Endothelial cell of umbilical vein (primary cell): ENCODE measurements at regions not wholly inside any gene's neighbourhood (a gene's known extent, or its start where the extent isn't known, plus 50 kb on each side); places are given as distances from the start of the nearest gene placed in this dataset.

ENCODE experiments used
- BruUV-seq: library from RNA; stranded (reverse); fragments of 400-500 nt; replicated peaks from 2 replicates; lab custom pipeline; 2021; lab: Mats Ljungman, UMichigan
- CTCF ChIA-PET: fragments of 300-600, 350-600 bp; sonication (Branson Sonifier 250); formaldehyde crosslinking; loops from one replicate; lab custom pipeline; 2021; ENCODE audit warnings: antibody characterized with exemption, inconsistent platforms; lab: Charles Lee
- POLR2A ChIA-PET: fragments of 300-600, 350-600 bp; sonication (Branson Sonifier 250); formaldehyde crosslinking; loops from one replicate; lab custom pipeline; 2021; ENCODE audit warnings: antibody characterized with exemption, inconsistent platforms; lab: Charles Lee
- DNase-seq: peaks from one replicate; pipeline ENCODE4 v3.0.0-alpha.2; 2011; ENCODE audit warnings: low read depth, low spot score
- FAIRE-seq: peaks from 2 replicates; lab custom pipeline; 2011; peaks lifted over from hg19 to GRCh38; lab: Jason Lieb, UNC
- H2AFZ ChIP-seq: 2 replicates; pipeline ENCODE4 v1.6.0; 2012; ENCODE audit warnings: low read depth, low read length, control low read depth, inconsistent platforms
- H3K27ac ChIP-seq: 2 replicates; pipeline ENCODE4 v1.5.1; 2011; ENCODE audit warnings: low read depth, mild to moderate bottlenecking, control low read depth, low read length, moderate library complexity; ENCODE audit not compliant: insufficient read depth
- H3K27me3 ChIP-seq, 2 experiments: 2 replicates each; pipeline versions ENCODE4 v1.6.0 to v1.6.1; 2011; ENCODE audit warnings: low read length in 2 of 2, mixed read lengths in 1 of 2; ENCODE audit not compliant: control insufficient read depth in 2 of 2, insufficient read depth in 2 of 2
- H3K36me3 ChIP-seq, 2 experiments: 2 replicates in 1 of 2; 3 replicates in 1 of 2; pipeline ENCODE4 v1.5.1; 2011; ENCODE audit warnings: low read length in 2 of 2, mild to moderate bottlenecking in 1 of 2, moderate library complexity in 1 of 2; ENCODE audit not compliant: control insufficient read depth in 2 of 2, insufficient read depth in 2 of 2; ENCODE audit errors: extremely low read depth in 1 of 2
- H3K4me1 ChIP-seq: 3 replicates; pipeline ENCODE4 v1.5.1; 2011; ENCODE audit warnings: mild to moderate bottlenecking, low read length; ENCODE audit not compliant: control insufficient read depth, insufficient read depth; ENCODE audit errors: extremely low read depth
- H3K4me2 ChIP-seq: 2 replicates; pipeline ENCODE4 v1.6.1; 2011; ENCODE audit warnings: low read length, control low read depth, mixed read lengths; ENCODE audit not compliant: insufficient read depth
- H3K4me3 ChIP-seq, 3 experiments: fragments of 200-600 bp in 1 of 3; sonication (generic), shearing (Covaris generic) in 1 of 3; replicated peaks in 1 of 3; 2 replicates each; pipeline ENCODE4 v1.5.1; 2011 to 2016; ENCODE audit warnings: control low read depth in 3 of 3, low read length in 3 of 3, mild to moderate bottlenecking in 2 of 3, inconsistent platforms in 1 of 3, low read depth in 1 of 3, moderate library complexity in 1 of 3; ENCODE audit not compliant: insufficient read depth in 1 of 3
- H3K79me2 ChIP-seq: 2 replicates; pipeline ENCODE4 v1.6.0; 2012; ENCODE audit warnings: low read length, inconsistent platforms; ENCODE audit not compliant: control insufficient read depth, insufficient read depth
- H3K9ac ChIP-seq: replicated peaks from 2 replicates; pipeline ENCODE3; 2011; ENCODE audit warnings: low read length, control low read depth; ENCODE audit not compliant: insufficient read depth; ENCODE audit errors: extremely low read depth
- H3K9me1 ChIP-seq: replicated peaks from 3 replicates; pipeline ENCODE4 v1.6.0; 2011; ENCODE audit warnings: mild to moderate bottlenecking, low read length; ENCODE audit not compliant: control insufficient read depth, insufficient read depth; ENCODE audit errors: extremely low read depth
- H3K9me3 ChIP-seq: replicated peaks from 2 replicates; pipeline ENCODE4 v1.5.1; 2012; ENCODE audit warnings: low read length, inconsistent platforms; ENCODE audit not compliant: control insufficient read depth, insufficient read depth
- H4K20me1 ChIP-seq: replicated peaks from 2 replicates; pipeline ENCODE3; 2011; ENCODE audit warnings: mild to moderate bottlenecking, low read length; ENCODE audit not compliant: control insufficient read depth, insufficient read depth; ENCODE audit errors: extremely low read depth
- EZH2 ChIP-seq: IDR thresholded peaks from 2 replicates; pipeline ENCODE4 v1.6.1; 2012; ENCODE audit warnings: borderline replicate concordance, low read depth, mild to moderate bottlenecking, moderate library complexity, low read length, inconsistent platforms; ENCODE audit not compliant: severe bottlenecking
- FOS ChIP-seq: IDR thresholded peaks from 2 replicates; pipeline ENCODE4 v1.6.1; 2011; ENCODE audit warnings: mild to moderate bottlenecking, low read length, moderate library complexity, borderline replicate concordance; ENCODE audit not compliant: insufficient read depth
- GATA2 ChIP-seq: IDR thresholded peaks from 2 replicates; pipeline ENCODE4 v1.7.0; 2011; ENCODE audit warnings: low read depth, mild to moderate bottlenecking, moderate library complexity, mixed read lengths, low read length; ENCODE audit not compliant: insufficient read length, insufficient read depth
- JUN ChIP-seq: IDR thresholded peaks from 2 replicates; pipeline ENCODE4 v1.6.1; 2011; ENCODE audit warnings: borderline replicate concordance, low read depth; ENCODE audit not compliant: insufficient read length, insufficient read depth
- MYC ChIP-seq: IDR thresholded peaks from one replicate; pipeline ENCODE4 v1.6.1; 2011; ENCODE audit warnings: mild to moderate bottlenecking, low read depth, low read length
- POLR2A ChIP-seq: IDR thresholded peaks from 2 replicates; pipeline ENCODE4 v1.6.1; 2012; ENCODE audit warnings: low read depth, mild to moderate bottlenecking, control low read depth, low read length
- POLR2AphosphoS5 ChIP-seq: IDR thresholded peaks from 2 replicates; pipeline ENCODE4 v1.6.1; 2012; ENCODE audit warnings: low read depth, mild to moderate bottlenecking, control low read depth, low read length, moderate library complexity; ENCODE audit not compliant: insufficient read depth
- dilution Hi-C: fragments of 300-500 bp; cut with MboI; formaldehyde crosslinking; loops from one replicate; pipeline ENCODE4 v1.15.0; 2019; ENCODE audit warnings: low sequenced_read_pairs; ENCODE audit not compliant: extremely low pct_ligation_motif_present
- intact Hi-C: fragments of 100-400 bp; cut with micrococcal nuclease; formaldehyde crosslinking; loops from one replicate; pipeline ENCODE4 v1.10.0; 2022
- TF ChIP-seq, protein P1 (sequence below): IDR thresholded peaks from 2 replicates; pipeline ENCODE4 v1.6.1; 2011; ENCODE audit not compliant: insufficient read depth, insufficient read length
- TF ChIP-seq, protein P2 (sequence below), 2 donors: IDR thresholded peaks; 1 replicate in 1 of 2; 2 replicates in 1 of 2; pipeline ENCODE4 v1.5.1; 2011; ENCODE audit warnings: low read length in 2 of 2, mild to moderate bottlenecking in 2 of 2, moderate library complexity in 2 of 2, control low read depth in 1 of 2, inconsistent platforms in 1 of 2, low read depth in 1 of 2; ENCODE audit not compliant: insufficient read depth in 1 of 2; ENCODE audit errors: extremely low read depth in 1 of 2

DNA sequence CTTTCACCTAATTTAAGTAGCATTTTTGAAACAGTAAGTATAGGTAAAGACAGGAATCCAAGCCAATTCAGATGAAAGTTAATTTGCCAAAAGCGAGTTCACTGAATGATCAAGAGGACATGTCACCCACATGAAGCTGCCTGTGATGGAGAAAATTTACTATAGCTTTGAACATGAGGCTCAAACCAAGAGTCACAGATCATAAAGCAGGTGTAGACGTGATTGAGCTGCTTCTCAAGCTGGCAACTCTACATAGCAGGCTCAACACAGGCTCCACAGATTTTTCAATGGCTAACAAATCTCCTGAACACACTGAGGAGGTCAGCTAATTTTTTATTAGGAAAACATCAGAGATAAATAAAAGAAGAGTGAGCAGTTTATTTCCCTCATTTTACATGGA lies 173.7 kb downstream of the FAM114A2 start:
- no TSS peak for BruUV-seq
- Histone ChIP-seq H3K4me1 (no peaks in the 10 kb centered on the region), H3K79me2 (no peaks in the 10 kb centered on the region), H2AFZ (no peak overlapping the region), H3K27ac (no peak overlapping the region), H3K9ac (no peak overlapping the region), H4K20me1 (no peaks in the 10 kb centered on the region), H3K9me1 (no peaks in the 10 kb centered on the region), H3K4me3 (no peak overlapping the region), H3K4me2 (no peak overlapping the region), H3K36me3 (no peaks in the 10 kb centered on the region), H3K27me3 (no peaks in the 10 kb centered on the region), H3K9me3 (peaks cover 2% of the 10 kb centered on the region)
- ChIA-PET POLR2A (no interaction called here), CTCF (no interaction called here)
- intact Hi-C loops (no loop called here), dilution Hi-C loops (no loop called here)
- DNase-seq: no peak
- no peak for TF ChIP-seq EZH2
- no peak for TF ChIP-seq MYC
- TF ChIP-seq, protein P1, sequence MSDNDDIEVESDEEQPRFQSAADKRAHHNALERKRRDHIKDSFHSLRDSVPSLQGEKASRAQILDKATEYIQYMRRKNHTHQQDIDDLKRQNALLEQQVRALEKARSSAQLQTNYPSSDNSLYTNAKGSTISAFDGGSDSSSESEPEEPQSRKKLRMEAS: no peak
- TF ChIP-seq, protein P2, sequence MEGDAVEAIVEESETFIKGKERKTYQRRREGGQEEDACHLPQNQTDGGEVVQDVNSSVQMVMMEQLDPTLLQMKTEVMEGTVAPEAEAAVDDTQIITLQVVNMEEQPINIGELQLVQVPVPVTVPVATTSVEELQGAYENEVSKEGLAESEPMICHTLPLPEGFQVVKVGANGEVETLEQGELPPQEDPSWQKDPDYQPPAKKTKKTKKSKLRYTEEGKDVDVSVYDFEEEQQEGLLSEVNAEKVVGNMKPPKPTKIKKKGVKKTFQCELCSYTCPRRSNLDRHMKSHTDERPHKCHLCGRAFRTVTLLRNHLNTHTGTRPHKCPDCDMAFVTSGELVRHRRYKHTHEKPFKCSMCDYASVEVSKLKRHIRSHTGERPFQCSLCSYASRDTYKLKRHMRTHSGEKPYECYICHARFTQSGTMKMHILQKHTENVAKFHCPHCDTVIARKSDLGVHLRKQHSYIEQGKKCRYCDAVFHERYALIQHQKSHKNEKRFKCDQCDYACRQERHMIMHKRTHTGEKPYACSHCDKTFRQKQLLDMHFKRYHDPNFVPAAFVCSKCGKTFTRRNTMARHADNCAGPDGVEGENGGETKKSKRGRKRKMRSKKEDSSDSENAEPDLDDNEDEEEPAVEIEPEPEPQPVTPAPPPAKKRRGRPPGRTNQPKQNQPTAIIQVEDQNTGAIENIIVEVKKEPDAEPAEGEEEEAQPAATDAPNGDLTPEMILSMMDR (IDR thresholded peaks at IDR 0.05; ENCODE audit: extremely low read depth in 1 of 2, insufficient read depth in 1 of 2, low read depth in 1 of 2, low read length in 2 of 2): no peak
- no peak for TF ChIP-seq GATA2
- no peak for TF ChIP-seq JUN
- TF ChIP-seq POLR2AphosphoS5: no peak
- no peak for TF ChIP-seq FOS
- no peak for TF ChIP-seq POLR2A
- no peak for FAIRE-seq
